GOT3 (cell line): ENCODE measurements at regions not wholly inside any gene's neighbourhood (a gene's known extent, or its start where the extent isn't known, plus 50 kb on each side); places are given as distances from the start of the nearest gene placed in this dataset.

Experiments used
- DNase-seq: peaks from one replicate; lab custom pipeline; 2025; ENCODE audit warnings: mixed read lengths; lab: John Stamatoyannopoulos, UW

- no peak for DNase-seq
These were observed 288.3 kb upstream of the ZC3H12C start for GRCh38 chr11:109804911-109805310.

GRCh38 chr11:109806205-109806604 lies 287.0 kb upstream of the ZC3H12C start:
- no peak for DNase-seq

- DNase-seq = no peak
These were observed 284.6 kb upstream of the ZC3H12C start for GRCh38 chr11:109808569-109808968.

DNA sequence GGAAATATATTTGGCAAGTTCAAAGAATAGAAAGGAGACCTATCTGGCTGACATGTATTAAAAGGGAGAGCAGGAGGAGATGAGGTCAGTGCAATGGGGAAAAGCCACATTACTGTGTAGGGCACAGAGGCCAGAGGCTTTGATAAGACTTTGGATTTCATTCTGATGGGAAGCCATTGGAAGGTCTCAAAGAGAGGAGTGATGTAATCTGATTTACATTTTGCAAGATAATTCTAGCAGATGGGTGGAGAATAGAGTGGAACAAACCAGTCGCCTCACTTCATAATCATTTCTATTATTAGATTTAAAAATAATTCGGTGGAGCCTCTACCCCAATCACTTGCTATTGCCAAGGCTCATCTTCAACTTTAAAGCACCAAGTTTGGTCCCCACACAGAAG lies 278.4 kb upstream of the ZC3H12C start:
- no peak for DNase-seq

GRCh38 chr11:109815500-109816150 lies 277.6 kb upstream of the ZC3H12C start:
- DNase-seq = no peak

DNA sequence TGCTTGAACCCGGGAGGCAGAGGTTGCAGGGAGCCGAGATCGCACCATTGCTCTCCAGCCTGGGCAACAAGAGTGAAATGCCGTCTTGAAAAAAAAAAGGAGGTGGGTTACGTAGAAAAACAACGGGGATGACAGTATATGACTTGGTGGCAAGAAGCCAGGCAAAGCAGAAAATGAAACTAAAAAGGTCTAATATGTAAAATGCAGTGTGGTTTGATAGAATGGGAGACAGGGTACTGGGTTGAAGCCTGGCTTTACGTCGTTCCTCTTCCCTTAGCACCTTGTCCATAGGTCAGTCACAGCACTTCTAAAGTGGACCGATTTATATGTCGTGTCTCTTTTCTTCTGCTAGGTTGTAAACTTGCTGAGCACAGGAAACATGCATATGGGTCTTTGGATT lies 274.9 kb upstream of the ZC3H12C start:
- DNase-seq = no peak

DNA sequence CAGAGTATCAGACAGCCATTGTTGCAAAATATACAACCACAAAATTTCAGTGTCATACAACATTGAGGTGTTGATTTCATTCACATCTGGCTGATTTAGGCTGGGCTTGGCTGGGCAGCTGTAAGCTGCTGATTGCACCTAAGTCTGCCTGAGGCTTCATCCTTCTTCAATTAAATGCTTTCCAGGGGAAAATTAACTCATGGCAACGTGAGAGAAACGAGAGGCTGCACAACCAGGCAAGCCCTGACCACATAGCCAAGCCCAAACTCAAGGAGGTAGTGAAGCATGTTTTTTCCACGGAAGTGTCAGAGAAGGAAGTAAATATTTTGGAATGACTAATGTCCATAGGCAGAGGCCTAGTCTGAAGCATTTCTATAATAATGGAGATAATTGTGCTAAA lies 273.8 kb upstream of the ZC3H12C start:
- no peak for DNase-seq

GRCh38 chr11:109821511-109821910 lies 271.7 kb upstream of the ZC3H12C start:
- no peak for DNase-seq

- no peak for DNase-seq
These were observed 270.6 kb upstream of the ZC3H12C start for GRCh38 chr11:109822436-109823102.

DNA sequence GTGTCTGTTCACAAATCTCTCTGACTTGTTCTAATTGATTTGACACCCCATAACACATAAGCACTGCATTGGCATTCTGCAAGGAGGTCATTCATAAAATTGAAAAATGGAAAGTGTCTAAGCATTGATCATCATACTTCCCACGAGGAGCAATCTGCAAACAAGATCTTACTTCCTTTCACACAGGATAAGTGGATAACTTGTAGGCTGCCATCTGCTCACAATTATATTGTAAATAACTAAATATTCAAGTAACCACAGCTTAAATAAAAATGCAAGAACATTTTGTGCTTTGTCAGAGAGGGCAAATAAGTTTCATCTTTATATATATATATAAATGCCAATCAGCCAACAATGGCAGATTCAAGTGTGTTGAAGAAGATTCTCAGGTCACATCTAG lies 264.8 kb upstream of the ZC3H12C start:
- DNase-seq = no peak

- no peak for DNase-seq
These were observed 255.2 kb upstream of the ZC3H12C start for GRCh38 chr11:109838026-109838425.

DNA sequence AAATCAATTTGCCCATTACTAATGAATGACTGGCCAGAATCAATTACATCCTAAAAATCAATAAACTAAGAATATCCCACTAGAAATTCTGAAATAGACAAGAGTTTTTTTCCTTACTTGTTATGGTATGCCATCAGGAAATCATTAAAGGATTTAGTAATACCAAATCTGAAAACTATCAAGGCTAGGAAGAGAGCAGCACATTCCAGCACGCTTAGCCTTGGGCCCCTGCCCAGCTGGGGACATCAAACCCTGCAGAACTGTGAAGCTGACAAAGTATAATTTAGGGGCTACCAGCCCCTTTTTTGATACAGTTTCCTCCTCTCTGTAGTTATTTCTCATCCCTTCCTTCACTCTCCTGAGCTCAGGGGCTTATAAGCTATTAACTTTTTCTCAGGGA lies 247.8 kb upstream of the ZC3H12C start:
- no peak for DNase-seq

DNA sequence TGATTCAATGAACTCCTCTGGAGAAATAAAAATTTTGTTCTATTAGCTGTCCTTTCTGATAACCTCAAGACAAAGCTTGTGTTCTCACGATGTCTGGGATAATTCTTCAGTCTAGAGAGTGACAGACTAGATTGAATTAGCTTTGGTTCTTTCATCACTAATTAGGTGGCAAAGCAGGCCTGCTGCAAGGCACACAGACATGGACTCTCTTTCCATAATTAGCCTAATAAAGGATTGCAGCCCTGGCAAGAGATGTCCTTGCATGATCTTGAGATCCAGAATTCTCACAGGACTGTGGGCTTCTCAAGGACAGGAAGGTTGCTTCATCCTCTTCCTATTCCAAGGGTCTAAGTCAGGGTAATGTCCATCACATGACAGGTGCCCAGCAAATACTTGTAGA lies 245.6 kb upstream of the ZC3H12C start:
- no peak for DNase-seq

- no peak for DNase-seq
These were observed 244.1 kb upstream of the ZC3H12C start for GRCh38 chr11:109849051-109849450.

GRCh38 chr11:109849946-109850345 lies 243.2 kb upstream of the ZC3H12C start:
- no peak for DNase-seq

GRCh38 chr11:109851780-109852390 lies 241.3 kb upstream of the ZC3H12C start:
- DNase-seq = no peak

DNA sequence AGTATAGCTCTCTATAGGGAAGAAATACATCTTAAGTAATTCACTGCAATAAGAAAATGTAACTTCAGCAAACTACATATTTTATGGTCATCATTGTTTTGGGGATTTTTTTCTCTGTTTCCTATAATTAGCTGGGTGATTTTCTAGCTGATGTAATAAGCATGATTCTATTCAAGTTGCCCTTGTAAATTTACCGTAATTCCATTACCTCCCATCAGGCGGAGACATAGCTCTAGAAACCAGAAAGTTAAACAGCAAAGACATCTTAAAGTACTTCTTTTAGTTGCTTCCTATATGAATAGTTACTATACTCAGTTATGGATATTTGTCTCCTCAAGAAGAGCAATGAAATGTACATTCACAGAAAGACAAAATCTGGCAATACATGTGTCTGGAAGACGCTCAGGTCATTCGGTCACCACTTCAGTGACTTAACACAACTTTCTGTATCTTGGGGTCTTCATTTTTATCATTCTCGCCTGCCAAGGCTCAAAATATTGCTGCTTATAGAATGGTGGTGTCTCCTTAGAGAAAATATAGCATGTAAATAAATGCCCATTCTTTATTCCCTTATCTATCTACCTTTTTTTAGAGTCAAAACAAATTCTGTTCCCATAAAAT lies 239.9 kb upstream of the ZC3H12C start:
- DNase-seq = no peak

DNA sequence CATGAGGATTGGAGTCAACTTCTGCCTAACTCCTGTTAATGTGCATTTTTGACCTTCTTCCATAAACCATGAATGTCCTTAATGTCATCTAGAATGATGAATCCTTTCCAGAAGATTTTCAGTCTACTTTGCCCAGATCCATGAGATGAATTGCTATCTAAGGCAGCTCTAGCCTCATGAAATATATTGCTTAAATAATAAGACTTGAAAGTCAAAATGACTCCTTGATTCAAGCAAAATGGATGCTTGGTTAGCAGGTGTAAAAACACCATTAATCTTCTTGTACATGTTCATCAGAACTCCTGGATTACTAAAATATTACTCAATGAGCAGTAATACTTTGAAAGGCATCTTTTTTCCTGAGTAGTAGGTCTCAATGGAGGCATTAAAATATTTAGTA lies 238.5 kb upstream of the ZC3H12C start:
- no peak for DNase-seq

GRCh38 chr11:109856928-109857327 lies 236.3 kb upstream of the ZC3H12C start:
- no peak for DNase-seq

DNA sequence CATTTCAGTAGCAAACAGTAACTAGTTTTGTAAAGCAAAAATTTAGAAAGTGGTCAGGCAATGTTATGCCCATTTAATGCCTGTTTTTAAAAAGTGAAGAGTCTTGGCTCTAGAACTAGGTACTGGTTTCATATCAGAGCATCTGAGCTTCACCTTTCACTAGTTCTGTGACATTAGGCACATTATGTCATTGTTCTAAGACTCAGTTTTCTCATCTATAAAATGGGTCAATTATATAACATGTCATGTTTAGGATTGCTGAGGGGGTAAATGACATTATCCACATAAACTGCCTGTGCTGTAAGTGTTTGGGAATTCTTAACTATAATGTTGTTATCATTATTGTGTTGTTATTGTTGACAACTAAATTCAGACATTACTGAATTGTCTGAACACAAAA lies 235.6 kb upstream of the ZC3H12C start:
- DNase-seq = no peak

- no peak for DNase-seq
These were observed 235.0 kb upstream of the ZC3H12C start for GRCh38 chr11:109858152-109858551.

- DNase-seq = no peak
These were observed 234.0 kb upstream of the ZC3H12C start for GRCh38 chr11:109859045-109859724.

DNA sequence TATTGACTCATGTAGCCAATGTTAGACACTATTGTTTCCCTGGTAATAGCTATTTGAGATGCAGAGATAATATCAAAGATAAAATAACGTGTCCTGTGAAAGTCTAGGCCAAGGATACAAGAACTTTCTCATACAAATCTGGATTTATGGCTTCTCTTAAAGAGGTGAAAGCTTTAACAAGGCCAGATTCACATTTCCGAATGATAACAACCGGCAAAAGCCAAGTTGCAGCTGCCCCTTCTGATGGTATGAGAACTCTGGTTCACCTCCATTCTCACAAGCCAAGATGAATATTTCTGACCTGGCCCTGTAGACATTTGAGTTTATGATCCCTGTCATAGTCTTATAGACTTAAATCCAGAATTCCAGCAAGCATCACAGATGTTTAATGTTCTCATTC lies 230.4 kb upstream of the ZC3H12C start:
- DNase-seq = no peak
